IMR-90 (cell line): ENCODE measurements at regions not wholly inside any gene's neighbourhood (a gene's known extent, or its start where the extent isn't known, plus 50 kb on each side); places are given as distances from the start of the nearest gene placed in this dataset.

Experiments
- ATAC-seq: fragments of 200-7000 bp; cut with Tn5 transposase; 2 replicates; pipeline ENCODE4 v1.9.1; 2020; ENCODE audit warnings: low read depth, mild to moderate bottlenecking, moderate library complexity
- BruUV-seq: library from RNA; stranded (reverse); fragments of 400-500 nt; replicated peaks from 2 replicates; lab custom pipeline; 2021; lab: Mats Ljungman, UMichigan
- CTCF ChIA-PET: fragments of 300-600 bp; formaldehyde crosslinking; extraction: SDS; loops from one replicate; lab custom pipeline; 2021; ENCODE audit warnings: antibody characterized with exemption; lab: Yijun Ruan, JAX
- POLR2A ChIA-PET: fragments of 300-600 bp; sonication (Branson Sonifier 250); formaldehyde crosslinking; loops from one replicate; lab custom pipeline; 2022; ENCODE audit warnings: antibody characterized with exemption; ENCODE audit not compliant: unreplicated experiment; lab: Charles Lee
- DNase-seq: peaks from one replicate; pipeline ENCODE4 v3.0.0; 2013
- H2AFZ ChIP-seq: replicated peaks from 2 replicates; pipeline ENCODE3; 2013; ENCODE audit warnings: low read length, mild to moderate bottlenecking; ENCODE audit not compliant: poor library complexity
- H2AK5ac ChIP-seq: 2 replicates; pipeline ENCODE4 v1.6.1; 2013; ENCODE audit warnings: low read depth, low read length, inconsistent platforms
- H2AK9ac ChIP-seq: replicated peaks from 2 replicates; pipeline ENCODE3; 2013; ENCODE audit warnings: mild to moderate bottlenecking, low read depth, low read length, moderate library complexity; ENCODE audit not compliant: poor library complexity
- H2BK120ac ChIP-seq: 2 replicates; pipeline ENCODE4 v1.6.1; 2013; ENCODE audit warnings: low read depth, low read length, inconsistent platforms
- H2BK15ac ChIP-seq: 3 replicates; pipeline ENCODE4 v1.6.1; 2013; ENCODE audit warnings: low read depth, low read length, inconsistent platforms
- H2BK20ac ChIP-seq: 2 replicates; pipeline ENCODE4 v1.6.1; 2013; ENCODE audit warnings: low read depth, mild to moderate bottlenecking, inconsistent platforms, low read length, moderate library complexity
- H2BK5ac ChIP-seq: 2 replicates; pipeline ENCODE4 v1.6.1; 2013; ENCODE audit warnings: mild to moderate bottlenecking, low read depth, low read length, inconsistent platforms; ENCODE audit not compliant: poor library complexity, severe bottlenecking
- H3K14ac ChIP-seq: replicated peaks from 2 replicates; pipeline ENCODE4 v1.6.1; 2013; ENCODE audit warnings: low read depth, low read length, inconsistent platforms
- H3K18ac ChIP-seq: 2 replicates; pipeline ENCODE4 v1.6.1; 2013; ENCODE audit warnings: low read depth, low read length, control low read depth
- H3K23ac ChIP-seq: 2 replicates; pipeline ENCODE4 v1.6.1; 2013; ENCODE audit warnings: low read depth, low read length, inconsistent platforms
- H3K27ac ChIP-seq: 2 replicates; pipeline ENCODE4 v1.5.1; 2013; ENCODE audit warnings: mild to moderate bottlenecking, control low read depth, low read length; ENCODE audit not compliant: insufficient read depth
- H3K27me3 ChIP-seq: 2 replicates; pipeline ENCODE4 v1.6.1; 2013; ENCODE audit warnings: low read length; ENCODE audit not compliant: control insufficient read depth, insufficient read depth
- H3K36me3 ChIP-seq: 2 replicates; pipeline ENCODE4 v1.6.1; 2013; ENCODE audit warnings: low read length, mixed read lengths; ENCODE audit not compliant: control insufficient read depth, insufficient read depth
- H3K4ac ChIP-seq: 2 replicates; pipeline ENCODE4 v1.6.1; 2013; ENCODE audit warnings: low read depth, low read length, inconsistent platforms
- H3K4me1 ChIP-seq: 2 replicates; pipeline ENCODE4 v1.6.1; 2013; ENCODE audit warnings: low read length, mixed read lengths; ENCODE audit not compliant: control insufficient read depth, insufficient read depth
- H3K4me2 ChIP-seq: 2 replicates; pipeline ENCODE4 v1.6.1; 2013; ENCODE audit warnings: low read depth, mild to moderate bottlenecking, control low read depth, low read length, moderate library complexity
- H3K4me3 ChIP-seq: 2 replicates; pipeline ENCODE4 v1.5.1; 2013; ENCODE audit warnings: low read depth, mild to moderate bottlenecking, control low read depth, low read length, moderate library complexity; ENCODE audit not compliant: insufficient read depth
- H3K56ac ChIP-seq: 2 replicates; pipeline ENCODE4 v1.6.1; 2013; ENCODE audit warnings: low read length, inconsistent platforms; ENCODE audit not compliant: insufficient read depth; ENCODE audit errors: extremely low read depth
- H3K79me1 ChIP-seq, 2 experiments: 2 replicates each; pipeline ENCODE4 v1.6.1; 2013; ENCODE audit warnings: low read length in 2 of 2, inconsistent platforms in 1 of 2, low read depth in 1 of 2
- H3K9ac ChIP-seq: 2 replicates; pipeline ENCODE4 v1.6.1; 2013; ENCODE audit warnings: low read depth, low read length, control low read depth
- H3K9me1 ChIP-seq: 2 replicates; pipeline ENCODE4 v1.6.1; 2013; ENCODE audit warnings: low read length, inconsistent platforms; ENCODE audit not compliant: insufficient read depth
- H3K9me3 ChIP-seq: 2 replicates; pipeline ENCODE4 v1.6.1; 2013; ENCODE audit warnings: low read length; ENCODE audit not compliant: control insufficient read depth, insufficient read depth
- H4K20me1 ChIP-seq: 2 replicates; pipeline ENCODE4 v1.6.1; 2013; ENCODE audit warnings: low read length, inconsistent platforms; ENCODE audit not compliant: insufficient read depth
- H4K5ac ChIP-seq: 2 replicates; pipeline ENCODE4 v1.6.1; 2013; ENCODE audit warnings: mild to moderate bottlenecking, low read depth, low read length, control low read depth
- H4K8ac ChIP-seq, 2 experiments: 2 replicates each; pipeline ENCODE4 v1.6.1; 2013; ENCODE audit warnings: low read depth in 2 of 2, low read length in 2 of 2, control low read depth in 1 of 2, inconsistent platforms in 1 of 2
- H4K91ac ChIP-seq: 2 replicates; pipeline ENCODE4 v1.6.1; 2013; ENCODE audit warnings: low read depth, low read length, inconsistent platforms; ENCODE audit not compliant: insufficient read depth
- BHLHE40 ChIP-seq: fragments of 150-350 bp; IDR thresholded peaks from 2 replicates; pipeline ENCODE4 v1.6.1; 2016; ENCODE audit warnings: mild to moderate bottlenecking, low read depth, low read length
- CEBPB ChIP-seq: IDR thresholded peaks from 2 replicates; pipeline ENCODE4 v1.6.1; 2012; ENCODE audit warnings: low read depth, low read length, improper control_type of control experiment
- CHD1 ChIP-seq: IDR thresholded peaks from 2 replicates; pipeline ENCODE4 v1.6.1; 2012; ENCODE audit warnings: low read depth, low read length, improper control_type of control experiment
- ELK1 ChIP-seq: fragments of 150-350 bp; IDR thresholded peaks from 2 replicates; pipeline ENCODE4 v1.6.1; 2016; ENCODE audit warnings: low read depth, mild to moderate bottlenecking, low read length, moderate library complexity, borderline replicate concordance
- MAFK ChIP-seq: IDR thresholded peaks from 2 replicates; pipeline ENCODE4 v1.6.1; 2012; ENCODE audit warnings: low read depth, low read length, improper control_type of control experiment
- MXI1 ChIP-seq: IDR thresholded peaks from 2 replicates; pipeline ENCODE4 v1.6.1; 2012; ENCODE audit warnings: low read depth, mild to moderate bottlenecking, low read length, moderate library complexity, borderline replicate concordance
- POLR2A ChIP-seq: IDR thresholded peaks from 2 replicates; pipeline ENCODE4 v1.6.1; 2012; ENCODE audit warnings: mild to moderate bottlenecking, low read depth, low read length
- RAD21 ChIP-seq: IDR thresholded peaks from 2 replicates; pipeline ENCODE4 v1.6.1; 2012; ENCODE audit warnings: low read length, improper control_type of control experiment
- RCOR1 ChIP-seq: IDR thresholded peaks from 2 replicates; pipeline ENCODE4 v1.6.1; 2012; ENCODE audit warnings: mild to moderate bottlenecking, low read length, improper control_type of control experiment; ENCODE audit not compliant: insufficient replicate concordance
- RFX5 ChIP-seq: IDR thresholded peaks from 2 replicates; pipeline ENCODE4 v1.8.0; 2012; ENCODE audit warnings: low read depth, mild to moderate bottlenecking, low read length, moderate library complexity
- SMC3 ChIP-seq: fragments of 150-350 bp; IDR thresholded peaks from 2 replicates; pipeline ENCODE4 v1.6.1; 2016; ENCODE audit warnings: low read depth, mild to moderate bottlenecking, antibody characterized with exemption, low read length, moderate library complexity
- WGBS, 2 experiments: methylation state at CpG; one replicate each; pipeline versions ENCODE4 v1.1.5 to v1.1.7; 2013; ENCODE audit warnings: missing lambda C conversion rate in 2 of 2; ENCODE audit not compliant: insufficient read length in 1 of 2; ENCODE audit errors: extremely low coverage in 2 of 2; 5-methylcytosine and 5-hydroxymethylcytosine counted together
- dilution Hi-C: fragments of 300-500 bp; cut with HindIII; formaldehyde crosslinking; loops from one replicate; pipeline ENCODE4 v1.14.3; 2018; ENCODE audit warnings: low sequenced_read_pairs; ENCODE audit not compliant: unreplicated experiment
- in situ Hi-C: fragments of 300-500 bp; cut with MboI; formaldehyde crosslinking; loops from 3 replicates; pipeline ENCODE4 v1.14.3; 2019; ENCODE audit warnings: low sequenced_read_pairs, inconsistent platforms, mixed read lengths
- intact Hi-C: fragments of 100-400 bp; cut with micrococcal nuclease; formaldehyde crosslinking; loops from 2 replicates; pipeline ENCODE4 v1.10.0; 2022

DNA sequence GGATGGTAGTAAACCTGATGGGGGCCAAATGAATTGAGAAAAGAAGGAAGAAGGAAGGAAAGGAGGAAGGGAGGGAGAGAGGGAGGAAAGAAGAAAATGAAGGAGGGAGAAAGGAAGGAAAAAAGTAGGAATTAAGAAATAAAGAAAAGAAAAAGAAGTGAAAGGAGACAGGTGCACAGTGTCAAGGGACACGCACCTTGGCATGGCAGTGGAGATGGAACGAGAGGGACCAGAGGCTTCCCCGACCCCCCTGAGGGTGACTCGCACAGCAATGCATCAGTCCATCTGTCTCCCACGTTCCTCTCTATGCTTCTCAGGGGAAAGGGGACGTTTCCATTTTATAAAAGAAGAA lies 199.6 kb downstream of the CXCL12 start:
- Histone ChIP-seq H3K56ac (no peak overlapping the region), H3K4ac (no peak overlapping the region), H2BK15ac (no peak overlapping the region), H4K5ac (no peak overlapping the region), H3K9me1 (peaks cover 9% of the 10 kb centered on the region; the same call in 1 of the 2 replicates), H3K27ac (no peak overlapping the region), H4K20me1 (no peaks in the 10 kb centered on the region), H3K4me1 (peaks cover 6% of the 10 kb centered on the region), H3K4me2 (no peak overlapping the region), H3K27me3 (no peaks in the 10 kb centered on the region; the same call in 1 of the 2 replicates), H2BK20ac (no peak overlapping the region), H3K79me1 (no peaks in the 10 kb centered on the region), H2AFZ (no peak overlapping the region), H2BK120ac (no peak overlapping the region), H4K91ac (no peak overlapping the region), H3K9me3 (no peaks in the 10 kb centered on the region), H3K4me3 (no peak overlapping the region), H2BK5ac (no peak overlapping the region), H3K9ac (no peak overlapping the region), H3K23ac (no peak overlapping the region), H3K14ac (no peak overlapping the region), H3K18ac (no peak overlapping the region), H3K36me3 (no peaks in the 10 kb centered on the region), H4K8ac (no peak overlapping the region), H2AK5ac (no peak overlapping the region; the same call in none of the 2 replicates), H2AK9ac (no peak overlapping the region)
- ChIA-PET POLR2A (no interaction called here), CTCF (no interaction called here)
- in situ Hi-C loops (no loop called here), dilution Hi-C loops (no loop called here), intact Hi-C loops (loop anchor here (5.0 to 10.0 kb wide), 4 partner anchors 122 to 490 kb away; partner anchors contain the start of gene CXCL12)
- DNase-seq (no peak), ATAC-seq (no peak)
- TF ChIP-seq RAD21 = no peak
- TF ChIP-seq ELK1 = no peak
- TF ChIP-seq BHLHE40 = no peak
- no peak for TF ChIP-seq CEBPB
- no peak for TF ChIP-seq SMC3
- no peak for TF ChIP-seq RCOR1
- TF ChIP-seq RFX5 = no peak
- TF ChIP-seq MXI1 = no peak
- TF ChIP-seq CHD1 = no peak
- TF ChIP-seq POLR2A = no peak
- TF ChIP-seq MAFK = no peak
- no CpG with 5 or more reads among the region's 6 CpGs for WGBS, 2 experiments
- no TSS peak for BruUV-seq
